GM18951 (cell line): ENCODE measurements at regions not wholly inside any gene's neighbourhood (a gene's known extent, or its start where the extent isn't known, plus 50 kb on each side); places are given as distances from the start of the nearest gene placed in this dataset.

Experiments used
- POLR2A ChIP-seq: IDR thresholded peaks from 4 replicates; pipeline ENCODE4 v1.6.1; 2011; ENCODE audit warnings: mild to moderate bottlenecking; ENCODE audit not compliant: insufficient read length, insufficient read depth; ENCODE audit errors: extremely low read depth
- in situ Hi-C: fragments of 300-500 bp; cut with MboI; formaldehyde crosslinking; loops from one replicate; pipeline ENCODE4 v1.12.0; 2022; ENCODE audit warnings: low sequenced_read_pairs, mixed read lengths, inconsistent platforms; ENCODE audit not compliant: unreplicated experiment

DNA sequence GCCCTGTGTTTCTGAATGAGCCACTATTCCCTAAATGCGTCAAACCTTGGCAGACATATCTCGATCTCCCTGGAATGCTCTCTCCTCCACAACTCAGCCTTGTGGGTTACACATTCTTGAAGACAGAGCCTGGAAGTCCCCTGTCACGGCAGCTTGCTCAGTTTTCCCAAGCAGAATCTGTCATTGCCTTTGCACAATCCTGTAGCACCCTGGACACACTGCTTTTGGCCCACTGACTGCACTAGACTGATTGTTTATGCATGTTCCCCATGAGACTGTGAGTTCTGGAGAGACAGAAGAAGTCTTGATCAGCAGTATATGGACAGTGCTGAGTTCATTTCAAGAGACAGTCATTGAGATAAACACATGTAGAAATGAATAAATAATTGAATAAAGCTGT, 406.7 kb downstream of the CD83 start:
- in situ Hi-C loops: no loop called here
- no peak for TF ChIP-seq POLR2A

DNA sequence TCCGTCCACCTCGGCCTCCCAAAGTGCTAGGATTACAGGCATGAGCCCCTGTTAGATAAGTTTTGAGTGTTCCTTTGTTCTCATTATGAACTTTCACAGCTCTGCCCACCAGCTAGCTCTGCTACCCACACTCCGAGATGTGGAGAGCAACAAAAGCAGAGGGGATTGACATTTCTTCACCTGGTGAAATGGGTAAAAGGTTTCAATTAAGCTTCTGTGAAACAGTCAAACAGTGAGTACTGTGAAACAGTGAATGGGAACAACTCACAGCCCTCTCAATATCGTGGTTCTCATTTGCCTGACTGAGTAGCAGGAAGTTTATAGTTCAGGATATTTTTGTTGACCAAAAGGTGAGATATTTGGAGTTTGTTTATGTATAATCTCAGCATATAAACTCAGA, 412.8 kb downstream of the CD83 start:
- TF ChIP-seq POLR2A: no peak
- in situ Hi-C loops: no loop called here

DNA sequence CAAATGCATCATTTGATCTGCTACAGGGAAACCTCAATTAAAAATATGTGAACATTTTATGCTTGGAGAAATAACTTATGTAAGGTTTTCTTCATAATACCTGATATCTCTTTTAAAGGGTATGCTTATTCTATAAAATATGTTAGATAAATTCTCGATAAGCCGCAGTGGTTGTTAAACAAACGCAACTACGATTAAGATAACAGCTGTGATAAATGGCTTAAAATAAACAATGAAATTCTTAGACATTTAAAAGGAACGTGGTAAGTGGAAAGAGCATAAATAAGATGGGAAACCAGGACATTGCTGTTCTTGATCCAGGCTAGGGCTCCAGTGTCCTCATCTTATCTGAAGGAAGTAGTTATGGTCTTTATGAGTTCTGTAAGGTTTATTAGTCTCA, 415.9 kb downstream of the CD83 start:
- TF ChIP-seq POLR2A: no peak
- in situ Hi-C loops: no loop called here

DNA sequence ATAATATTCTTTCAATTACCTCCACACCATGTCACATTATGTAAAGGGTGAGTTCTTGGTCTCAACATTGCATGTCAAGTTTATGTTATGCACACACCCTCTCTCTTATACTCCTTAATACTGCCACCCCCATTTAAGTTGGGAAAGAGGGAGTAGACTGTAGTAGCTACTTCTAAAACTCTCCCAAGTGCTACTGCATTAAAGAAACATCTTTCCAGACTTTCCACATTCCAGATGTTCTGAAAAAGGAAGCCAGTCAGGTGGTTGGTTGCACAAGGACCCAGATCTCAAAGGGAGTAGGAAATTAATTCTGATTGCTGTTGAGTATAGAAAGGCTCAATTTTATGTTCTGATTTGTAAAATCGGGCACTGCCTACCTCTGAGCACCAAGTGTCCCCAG, 419.5 kb downstream of the CD83 start:
- in situ Hi-C loops: no loop called here

DNA sequence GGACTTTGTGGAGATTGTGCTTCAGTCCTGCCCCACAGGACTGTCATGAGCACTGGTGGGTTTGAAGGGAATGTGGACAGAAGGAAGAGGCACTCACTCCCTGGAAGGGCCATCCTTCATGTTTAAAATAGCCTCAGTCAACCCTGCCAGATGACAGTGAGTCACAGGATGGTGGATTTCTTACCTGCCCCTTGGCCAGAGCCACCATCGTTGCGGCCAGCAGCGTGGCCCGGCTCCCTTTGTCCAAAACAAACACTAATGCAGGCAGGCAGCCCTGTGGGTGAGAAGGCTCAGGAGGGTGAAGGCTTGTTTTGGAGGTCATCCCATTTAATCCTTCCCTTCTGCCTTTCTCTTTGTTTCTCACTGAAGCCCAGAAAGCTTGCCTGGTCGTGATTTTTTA, 422.7 kb downstream of the CD83 start:
- in situ Hi-C loops: no loop called here
- no peak for TF ChIP-seq POLR2A

More for the DNA sequence above, 419.5 kb downstream of the CD83 start:
- no peak for TF ChIP-seq POLR2A

DNA sequence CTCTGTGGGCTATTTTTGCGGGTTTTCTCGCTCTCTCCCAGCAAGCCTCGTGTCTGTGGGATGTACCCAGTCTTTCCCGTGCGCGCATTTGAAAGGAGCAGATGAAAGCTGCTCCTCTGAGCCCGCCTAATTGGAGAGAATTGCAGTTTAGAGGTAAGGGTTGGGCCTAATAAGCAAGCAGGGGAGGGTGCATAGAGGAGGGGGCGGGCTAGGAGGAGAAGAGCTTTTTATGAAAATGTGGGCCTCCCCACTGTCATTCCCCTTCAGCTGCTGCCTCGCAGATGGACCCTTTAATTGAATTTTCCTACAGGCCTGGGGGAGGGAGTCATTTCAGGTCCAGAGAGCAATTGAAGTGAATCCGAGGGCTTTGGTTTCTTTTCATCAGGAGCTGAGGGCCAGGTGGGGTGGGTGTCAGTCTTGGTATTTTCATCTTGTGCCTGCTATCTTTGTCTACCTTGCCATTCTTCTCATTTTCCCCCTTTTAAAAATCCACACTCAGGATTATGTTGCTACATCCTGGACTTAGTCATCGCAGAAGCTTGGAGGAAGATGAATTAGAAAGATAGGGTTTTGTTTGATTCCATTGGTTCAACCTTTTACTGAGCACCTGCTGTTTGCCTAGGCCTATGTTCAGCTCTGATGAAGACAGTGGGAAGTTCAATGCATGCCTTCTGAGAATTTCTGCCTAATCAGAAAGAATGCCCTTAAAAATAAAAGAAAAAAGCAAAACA, 423.4 kb downstream of the CD83 start:
- no peak for TF ChIP-seq POLR2A
- in situ Hi-C loops: no loop called here

DNA sequence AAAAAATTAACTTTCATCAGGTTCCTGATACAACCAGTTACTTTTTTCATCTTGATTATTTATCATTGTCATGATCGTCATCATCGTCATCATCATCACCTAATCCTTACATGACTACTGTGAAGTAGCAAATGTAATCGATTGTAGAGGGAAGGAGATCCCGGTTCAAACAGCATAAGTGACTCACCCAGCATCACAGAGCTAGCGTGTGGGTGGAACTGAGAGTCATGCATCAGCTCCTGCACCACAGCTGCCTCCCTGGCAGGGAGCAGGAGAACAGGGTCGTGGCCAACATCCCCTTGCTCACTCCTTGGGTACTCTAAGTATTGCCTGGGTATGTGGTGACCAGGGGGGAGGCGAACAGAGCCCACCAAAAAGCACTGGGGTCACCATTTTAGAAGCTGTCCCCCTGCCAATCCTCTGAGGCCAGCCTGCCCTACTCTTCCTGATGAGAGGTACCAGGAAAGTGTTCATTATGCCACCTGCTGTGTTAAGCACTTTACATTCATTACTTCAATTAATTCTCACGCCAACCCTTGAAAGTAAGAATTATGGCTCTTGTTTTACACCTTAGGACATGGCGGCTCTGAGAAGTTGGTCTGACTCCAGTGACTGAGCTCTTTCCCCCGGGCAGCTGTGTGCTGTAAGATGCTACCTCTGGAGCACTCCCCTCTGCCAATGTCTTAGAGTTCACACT, 425.2 kb downstream of the CD83 start:
- in situ Hi-C loops: no loop called here
- no peak for TF ChIP-seq POLR2A

DNA sequence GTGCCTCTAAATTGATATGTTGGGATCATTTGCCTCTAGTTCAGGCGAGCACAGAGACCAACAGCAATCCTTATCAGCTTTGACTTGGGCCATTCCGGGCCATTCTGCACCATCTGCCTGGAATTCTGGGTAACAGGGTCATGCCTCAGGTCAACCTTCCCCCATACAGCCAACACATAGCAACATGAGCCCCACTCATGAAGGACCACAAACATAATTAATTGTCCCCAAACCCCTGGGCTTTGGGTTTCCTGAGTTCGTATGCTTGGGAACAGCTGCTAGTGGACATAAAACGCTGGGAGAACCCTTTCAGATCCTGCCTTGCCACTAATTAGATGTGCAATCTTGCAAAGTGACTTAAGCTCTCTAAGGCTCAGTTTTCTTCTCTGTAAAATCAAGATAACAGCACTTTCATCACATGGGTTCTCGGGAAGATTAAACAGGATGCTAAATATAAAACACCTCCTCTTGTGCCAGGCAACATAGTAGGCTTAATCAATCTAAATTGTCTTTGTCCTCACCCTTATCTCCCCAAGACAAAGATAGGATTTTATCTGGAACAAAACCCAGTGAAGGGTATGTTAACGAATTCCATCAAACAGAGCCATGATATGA, 426.5 kb downstream of the CD83 start:
- no peak for TF ChIP-seq POLR2A
- in situ Hi-C loops: no loop called here

DNA sequence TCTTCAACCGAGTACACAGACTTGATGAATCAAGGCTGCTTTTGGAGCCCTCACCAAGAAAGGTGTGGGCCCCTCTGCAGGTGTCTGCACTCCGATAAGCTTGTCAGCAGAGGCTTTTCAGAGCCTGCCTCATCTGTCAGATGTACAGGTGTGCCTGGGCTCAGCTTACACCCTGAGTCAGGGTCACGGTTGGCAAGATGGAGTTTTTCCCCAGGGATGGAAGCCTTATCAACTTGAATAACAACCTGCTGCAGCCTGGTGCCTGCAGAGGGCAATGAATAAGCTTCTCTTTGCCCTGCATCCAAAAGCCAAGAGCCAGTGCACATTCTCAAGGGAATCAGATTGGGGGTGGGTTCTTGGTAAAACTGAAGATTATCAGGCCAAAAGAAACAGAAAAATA, 427.1 kb downstream of the CD83 start:
- TF ChIP-seq POLR2A: no peak
- in situ Hi-C loops: no loop called here

DNA sequence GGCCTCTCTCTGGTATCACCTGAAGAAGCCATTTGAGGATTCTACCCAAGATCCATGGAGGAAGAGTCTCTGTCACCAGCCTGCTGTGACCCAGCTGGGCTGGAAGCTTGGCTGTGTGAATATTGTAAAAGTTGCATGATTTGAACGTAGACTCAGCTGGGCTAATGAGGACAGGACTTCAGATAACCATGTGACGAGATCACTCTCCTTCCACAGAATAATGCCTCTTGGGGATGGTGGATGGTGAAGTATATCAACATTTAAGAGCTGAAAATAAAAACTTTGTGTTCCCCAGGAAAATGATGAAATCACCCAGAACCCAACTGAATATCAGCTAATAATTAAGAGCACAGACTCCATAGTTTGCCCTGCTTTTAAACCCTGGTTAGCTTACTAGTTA, 427.9 kb downstream of the CD83 start:
- in situ Hi-C loops: no loop called here
- TF ChIP-seq POLR2A: no peak

DNA sequence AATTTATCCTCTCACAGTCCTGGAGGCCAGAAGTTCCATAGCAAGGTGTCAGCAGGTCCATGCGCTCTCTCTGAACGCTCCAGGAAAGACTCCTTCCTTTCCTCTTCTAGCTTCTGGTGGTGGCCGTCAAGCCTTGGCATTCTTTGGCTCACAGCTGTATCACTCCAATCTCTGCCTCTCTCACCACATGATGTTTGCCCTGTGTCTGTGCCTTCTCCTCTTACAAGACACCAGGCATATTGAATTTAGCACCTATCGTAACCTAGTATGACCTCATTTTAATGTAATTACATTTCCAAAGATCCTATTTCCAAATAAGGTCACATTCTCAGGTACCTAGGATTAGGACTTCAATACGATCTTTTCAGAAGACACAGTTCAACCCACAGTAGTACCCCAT, 428.5 kb downstream of the CD83 start:
- TF ChIP-seq POLR2A: no peak
- in situ Hi-C loops: no loop called here

DNA sequence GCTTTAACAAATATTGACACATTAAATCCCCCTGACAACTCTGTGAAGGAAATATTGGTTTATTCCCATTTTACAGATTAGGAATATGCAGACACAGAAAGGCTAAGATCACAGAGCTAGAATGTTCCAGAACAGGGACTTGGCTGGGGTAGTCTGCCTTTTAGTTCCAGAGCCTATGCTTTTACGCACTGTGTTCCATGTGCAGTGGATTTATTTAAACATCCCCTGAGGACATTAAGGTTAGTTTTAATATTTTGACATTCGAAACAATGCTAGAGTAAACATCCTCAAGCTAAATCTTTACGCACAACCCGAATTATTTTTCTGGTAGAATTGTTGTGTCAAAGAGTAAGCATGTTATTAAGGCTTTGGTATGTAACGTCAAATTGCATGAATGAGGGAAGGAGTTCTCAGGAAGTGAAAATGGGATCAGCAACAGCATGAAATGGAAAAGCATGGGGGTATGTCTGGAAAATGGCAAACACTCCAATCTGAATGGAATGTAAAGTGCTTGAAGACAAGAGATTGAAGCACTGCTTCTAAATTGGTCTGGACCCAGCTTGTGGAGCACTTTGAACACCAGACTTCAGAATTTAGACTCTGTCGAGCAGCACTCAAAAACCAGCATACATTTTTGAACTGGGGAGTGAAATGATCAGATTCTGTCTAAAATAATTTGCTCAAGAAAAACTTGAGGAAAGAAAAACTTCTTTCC, 429.9 kb downstream of the CD83 start:
- no peak for TF ChIP-seq POLR2A
- in situ Hi-C loops: no loop called here

DNA sequence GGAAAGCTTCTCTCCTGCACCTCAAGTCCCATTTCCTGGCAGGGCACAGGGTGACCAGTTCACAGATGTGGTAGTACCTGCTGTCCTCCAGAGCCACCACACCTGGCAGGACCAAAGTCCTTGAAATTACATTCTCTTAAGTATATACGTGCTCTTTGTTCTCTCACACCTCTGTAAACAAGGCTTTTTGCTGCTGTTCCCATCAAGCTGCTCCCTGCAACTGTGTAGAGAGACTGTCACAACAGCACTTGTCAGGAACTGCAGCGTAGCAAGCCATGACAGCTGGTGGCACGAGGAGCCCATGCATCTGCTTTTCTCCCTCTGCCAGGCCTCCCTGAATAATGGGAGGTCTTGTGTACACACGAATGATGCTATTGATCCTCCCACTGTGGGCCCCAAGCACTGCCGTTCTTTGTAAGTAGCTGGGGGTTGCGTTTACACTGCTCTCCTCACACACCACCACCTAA, 431.8 kb downstream of the CD83 start:
- no peak for TF ChIP-seq POLR2A
- in situ Hi-C loops: no loop called here

DNA sequence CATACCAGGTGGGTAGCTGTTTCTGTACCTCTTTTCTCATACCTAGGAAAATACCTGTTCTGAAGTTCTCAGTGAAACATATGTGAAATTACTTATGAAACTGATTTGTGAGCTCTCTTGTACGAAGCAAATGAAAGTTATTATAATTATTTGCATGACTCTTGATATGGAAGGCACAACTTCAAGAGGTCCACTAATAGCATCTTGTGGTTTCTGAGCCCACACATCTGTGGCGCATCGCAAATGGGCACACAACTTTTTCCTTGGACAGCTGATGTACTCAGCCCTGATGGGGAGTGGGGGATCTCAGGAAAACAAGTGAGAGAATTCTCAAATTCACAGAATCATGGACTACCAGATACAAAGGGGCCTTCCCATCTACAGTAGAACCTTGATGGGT, 432.3 kb downstream of the CD83 start:
- no peak for TF ChIP-seq POLR2A
- in situ Hi-C loops: no loop called here

DNA sequence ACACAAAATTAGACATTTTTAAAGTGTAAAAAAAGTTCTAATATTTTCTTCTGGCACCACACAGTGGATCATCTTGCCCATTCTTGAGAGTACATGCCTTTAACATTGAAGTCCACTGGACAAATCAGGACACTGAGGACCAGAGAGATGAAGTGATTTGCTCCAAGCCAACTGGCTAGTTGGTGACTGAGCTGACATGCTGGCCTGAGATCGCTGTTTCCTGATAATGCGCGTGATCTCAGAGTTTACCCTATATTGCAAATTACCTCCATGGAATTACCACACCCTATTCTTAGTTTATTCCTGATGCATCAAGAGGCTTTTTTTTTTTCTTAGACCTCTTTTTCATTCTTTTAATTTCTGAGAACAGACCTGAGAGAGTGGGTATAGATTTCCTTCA, 432.8 kb downstream of the CD83 start:
- no peak for TF ChIP-seq POLR2A
- in situ Hi-C loops: no loop called here
